ENCODE measurements at regions not wholly inside any gene's neighbourhood (a gene's known extent, or its start where the extent isn't known, plus 50 kb on each side); places are given as distances from the start of the nearest gene placed in this dataset.

GRCh38 chr4:56240554-56241174 is 146.6 kb downstream of the AASDH start:
- DNase-seq = no peak

GRCh38 chr4:56238251-56238650 is 149.0 kb downstream of the AASDH start:
- DNase-seq = no peak

- DNase-seq = no peak
These were observed 151.6 kb downstream of the AASDH start for GRCh38 chr4:56235725-56236124.

GRCh38 chr4:56235011-56235410 is 152.3 kb downstream of the AASDH start:
- no peak for DNase-seq

- no peak for DNase-seq
These were observed 153.2 kb downstream of the AASDH start for GRCh38 chr4:56234098-56234497.

GRCh38 chr4:56231410-56231809 is 155.9 kb downstream of the AASDH start:
- no peak for DNase-seq

- DNase-seq = no peak
These were observed 157.3 kb downstream of the AASDH start for GRCh38 chr4:56229947-56230346.

- DNase-seq = no peak
These were observed 159.9 kb downstream of the AASDH start for GRCh38 chr4:56227301-56227835.

GRCh38 chr4:56226579-56226978 is 160.7 kb downstream of the AASDH start:
- no peak for DNase-seq

GRCh38 chr4:56224641-56225040 is 162.7 kb downstream of the AASDH start:
- no peak for DNase-seq

GRCh38 chr4:56222514-56222913 is 164.8 kb downstream of the AASDH start:
- DNase-seq = no peak

GRCh38 chr4:56220261-56220660 is 167.0 kb downstream of the AASDH start:
- DNase-seq = no peak

GRCh38 chr4:56219447-56219846 is 167.8 kb downstream of the AASDH start:
- no peak for DNase-seq

- DNase-seq = no peak
These were observed 168.9 kb downstream of the AASDH start for GRCh38 chr4:56218230-56218895.

- DNase-seq = no peak
These were observed 169.9 kb downstream of the AASDH start for GRCh38 chr4:56217343-56217890.

- no peak for DNase-seq
These were observed 171.4 kb downstream of the AASDH start for GRCh38 chr4:56215901-56216300.

GRCh38 chr4:56215141-56215783 is 172.0 kb downstream of the AASDH start:
- DNase-seq = no peak

- DNase-seq = no peak
These were observed 173.7 kb downstream of the AASDH start for GRCh38 chr4:56213543-56213942.

- DNase-seq = no peak
These were observed 174.5 kb downstream of the AASDH start for GRCh38 chr4:56212774-56213173.

- no peak for DNase-seq
These were observed 176.1 kb downstream of the AASDH start for GRCh38 chr4:56211202-56211601.

- no peak for DNase-seq
These were observed 176.9 kb downstream of the AASDH start for GRCh38 chr4:56210397-56210796.

- no peak for DNase-seq
These were observed 177.5 kb downstream of the AASDH start for GRCh38 chr4:56209767-56210166.

- no peak for DNase-seq
These were observed 179.2 kb downstream of the AASDH start for GRCh38 chr4:56208103-56208502.

GRCh38 chr4:56206258-56206657 is 181.0 kb downstream of the AASDH start:
- DNase-seq = no peak
